ENCODE measurements at regions not wholly inside any gene's neighbourhood (a gene's known extent, or its start where the extent isn't known, plus 50 kb on each side); places are given as distances from the start of the nearest gene placed in this dataset.

GRCh38 chr2:199707593-199708185, 143.3 kb downstream of the FTCDNL1 start:
- H3K36me3 ChIP-seq (ENCODE audit: control insufficient read depth, insufficient read depth, low read length) = no peaks in the 10 kb centered on the region
- H3K4me3 ChIP-seq (ENCODE audit: low read length) = no peak overlapping the region
- no peaks in the 10 kb centered on the region for H3K27me3 ChIP-seq (ENCODE audit: control insufficient read depth, insufficient read depth, low read length)
- H3K4me1 ChIP-seq (ENCODE audit: control insufficient read depth, insufficient read depth, low read length) = no peaks in the 10 kb centered on the region
- no peak for DNase-seq
- H3K27ac ChIP-seq (ENCODE audit: low read length) = no peak overlapping the region
- no CpG with 5 or more reads among the region's 2 CpGs for WGBS (ENCODE audit: insufficient coverage)
- H3K9me3 ChIP-seq (replicated peaks; ENCODE audit: control insufficient read depth, low read depth, low read length) = peaks cover 6% of the 10 kb centered on the region

- H3K36me3 ChIP-seq (ENCODE audit: control insufficient read depth, insufficient read depth, low read length) = no peaks in the 10 kb centered on the region
- WGBS (ENCODE audit: insufficient coverage) = no CpG with 5 or more reads among the region's 1 CpG
- H3K27me3 ChIP-seq (ENCODE audit: control insufficient read depth, insufficient read depth, low read length) = no peaks in the 10 kb centered on the region
- DNase-seq = no peak
- H3K27ac ChIP-seq (ENCODE audit: low read length) = no peak overlapping the region
- H3K4me3 ChIP-seq (ENCODE audit: low read length) = no peak overlapping the region
- no peaks in the 10 kb centered on the region for H3K4me1 ChIP-seq (ENCODE audit: control insufficient read depth, insufficient read depth, low read length)
- H3K9me3 ChIP-seq (replicated peaks; ENCODE audit: control insufficient read depth, low read depth, low read length) = peaks cover 6% of the 10 kb centered on the region
Observed at GRCh38 chr2:199705538-199705937, 145.5 kb downstream of the FTCDNL1 start.

GRCh38 chr2:199704358-199705238, 146.4 kb downstream of the FTCDNL1 start:
- Histone ChIP-seq H3K9me3 (replicated peaks; ENCODE audit: control insufficient read depth, low read depth, low read length) (peaks cover 6% of the 10 kb centered on the region), H3K27me3 (ENCODE audit: control insufficient read depth, insufficient read depth, low read length) (no peaks in the 10 kb centered on the region), H3K27ac (ENCODE audit: low read length) (no peak overlapping the region), H3K36me3 (ENCODE audit: control insufficient read depth, insufficient read depth, low read length) (no peaks in the 10 kb centered on the region), H3K4me1 (ENCODE audit: control insufficient read depth, insufficient read depth, low read length) (no peaks in the 10 kb centered on the region), H3K4me3 (ENCODE audit: low read length) (no peak overlapping the region)
- WGBS (ENCODE audit: insufficient coverage) = no CpG with 5 or more reads among the region's 1 CpG
- peak; percentile 23 for DNase-seq

- Histone ChIP-seq H3K27me3 (ENCODE audit: control insufficient read depth, insufficient read depth, low read length) (no peaks in the 10 kb centered on the region), H3K27ac (ENCODE audit: low read length) (no peak overlapping the region), H3K4me1 (ENCODE audit: control insufficient read depth, insufficient read depth, low read length) (no peaks in the 10 kb centered on the region), H3K9me3 (replicated peaks; ENCODE audit: control insufficient read depth, low read depth, low read length) (peaks cover 6% of the 10 kb centered on the region), H3K4me3 (ENCODE audit: low read length) (no peak overlapping the region), H3K36me3 (ENCODE audit: control insufficient read depth, insufficient read depth, low read length) (no peaks in the 10 kb centered on the region)
- no CpG with 5 or more reads among the region's 2 CpGs for WGBS (ENCODE audit: insufficient coverage)
- DNase-seq = no peak
Observed at GRCh38 chr2:199703199-199703598, 147.8 kb downstream of the FTCDNL1 start.

- no peaks in the 10 kb centered on the region for H3K4me1 ChIP-seq (ENCODE audit: control insufficient read depth, insufficient read depth, low read length)
Observed at GRCh38 chr2:199697469-199697868, 153.5 kb downstream of the FTCDNL1 start.

GRCh38 chr2:199696048-199696447, 154.9 kb downstream of the FTCDNL1 start:
- Histone ChIP-seq H3K4me3 (ENCODE audit: low read length) (no peak overlapping the region), H3K27me3 (ENCODE audit: control insufficient read depth, insufficient read depth, low read length) (no peaks in the 10 kb centered on the region), H3K4me1 (ENCODE audit: control insufficient read depth, insufficient read depth, low read length) (no peaks in the 10 kb centered on the region), H3K9me3 (replicated peaks; ENCODE audit: control insufficient read depth, low read depth, low read length) (no peaks in the 10 kb centered on the region), H3K27ac (ENCODE audit: low read length) (no peak overlapping the region), H3K36me3 (ENCODE audit: control insufficient read depth, insufficient read depth, low read length) (no peaks in the 10 kb centered on the region)
- DNase-seq = no peak
- WGBS (ENCODE audit: insufficient coverage) = 81% methylated on average over 5 of the region's 6 CpGs

More at GRCh38 chr2:199697469-199697868, 153.5 kb downstream of the FTCDNL1 start:
- Histone ChIP-seq H3K27me3 (ENCODE audit: control insufficient read depth, insufficient read depth, low read length) (no peaks in the 10 kb centered on the region), H3K27ac (ENCODE audit: low read length) (no peak overlapping the region), H3K36me3 (ENCODE audit: control insufficient read depth, insufficient read depth, low read length) (no peaks in the 10 kb centered on the region), H3K9me3 (replicated peaks; ENCODE audit: control insufficient read depth, low read depth, low read length) (no peaks in the 10 kb centered on the region), H3K4me3 (ENCODE audit: low read length) (no peak overlapping the region)
- DNase-seq = no peak

GRCh38 chr2:199693861-199694260, 157.1 kb downstream of the FTCDNL1 start:
- H3K4me3 ChIP-seq (ENCODE audit: low read length) = no peak overlapping the region
- no peaks in the 10 kb centered on the region for H3K36me3 ChIP-seq (ENCODE audit: control insufficient read depth, insufficient read depth, low read length)
- no peaks in the 10 kb centered on the region for H3K9me3 ChIP-seq (replicated peaks; ENCODE audit: control insufficient read depth, low read depth, low read length)
- H3K27ac ChIP-seq (ENCODE audit: low read length) = no peak overlapping the region
- no peaks in the 10 kb centered on the region for H3K4me1 ChIP-seq (ENCODE audit: control insufficient read depth, insufficient read depth, low read length)
- no peaks in the 10 kb centered on the region for H3K27me3 ChIP-seq (ENCODE audit: control insufficient read depth, insufficient read depth, low read length)
- WGBS (ENCODE audit: insufficient coverage) = no CpG with 5 or more reads among the region's 1 CpG
- DNase-seq = no peak

GRCh38 chr2:199692489-199692888, 158.5 kb downstream of the FTCDNL1 start:
- no peak overlapping the region for H3K4me3 ChIP-seq (ENCODE audit: low read length)
- H3K9me3 ChIP-seq (replicated peaks; ENCODE audit: control insufficient read depth, low read depth, low read length) = no peaks in the 10 kb centered on the region
- no peaks in the 10 kb centered on the region for H3K4me1 ChIP-seq (ENCODE audit: control insufficient read depth, insufficient read depth, low read length)
- DNase-seq = no peak
- no peaks in the 10 kb centered on the region for H3K27me3 ChIP-seq (ENCODE audit: control insufficient read depth, insufficient read depth, low read length)
- no peaks in the 10 kb centered on the region for H3K36me3 ChIP-seq (ENCODE audit: control insufficient read depth, insufficient read depth, low read length)
- H3K27ac ChIP-seq (ENCODE audit: low read length) = no peak overlapping the region
- WGBS (ENCODE audit: insufficient coverage) = no CpG with 5 or more reads among the region's 3 CpGs

GRCh38 chr2:199690225-199690624, 160.8 kb downstream of the FTCDNL1 start:
- H3K36me3 ChIP-seq (ENCODE audit: control insufficient read depth, insufficient read depth, low read length) = no peaks in the 10 kb centered on the region
- no peak overlapping the region for H3K27ac ChIP-seq (ENCODE audit: low read length)
- H3K9me3 ChIP-seq (replicated peaks; ENCODE audit: control insufficient read depth, low read depth, low read length) = no peaks in the 10 kb centered on the region
- 74% methylated on average over 3 of the region's 3 CpGs for WGBS (ENCODE audit: insufficient coverage)
- no peak for DNase-seq
- no peaks in the 10 kb centered on the region for H3K27me3 ChIP-seq (ENCODE audit: control insufficient read depth, insufficient read depth, low read length)
- H3K4me3 ChIP-seq (ENCODE audit: low read length) = no peak overlapping the region
- no peaks in the 10 kb centered on the region for H3K4me1 ChIP-seq (ENCODE audit: control insufficient read depth, insufficient read depth, low read length)

GRCh38 chr2:199685669-199686068, 165.3 kb downstream of the FTCDNL1 start:
- no peaks in the 10 kb centered on the region for H3K4me1 ChIP-seq (ENCODE audit: control insufficient read depth, insufficient read depth, low read length)
- H3K9me3 ChIP-seq (replicated peaks; ENCODE audit: control insufficient read depth, low read depth, low read length) = no peaks in the 10 kb centered on the region
- no peak overlapping the region for H3K4me3 ChIP-seq (ENCODE audit: low read length)
- H3K36me3 ChIP-seq (ENCODE audit: control insufficient read depth, insufficient read depth, low read length) = no peaks in the 10 kb centered on the region
- H3K27ac ChIP-seq (ENCODE audit: low read length) = no peak overlapping the region
- no peak for DNase-seq
- H3K27me3 ChIP-seq (ENCODE audit: control insufficient read depth, insufficient read depth, low read length) = no peaks in the 10 kb centered on the region
